RKO (cell line): ENCODE measurements at regions not wholly inside any gene's neighbourhood (a gene's known extent, or its start where the extent isn't known, plus 50 kb on each side); places are given as distances from the start of the nearest gene placed in this dataset.
"Not testable (repeated sequence)": the region's sequence is repeated elsewhere in the genome, so short reads cannot be mapped to it uniquely, and the experiment has no call there.

Experiments used
- DNase-seq: peaks from one replicate; pipeline ENCODE4 v3.0.0-alpha.2; 2016; ENCODE audit warnings: low spot score

DNA sequence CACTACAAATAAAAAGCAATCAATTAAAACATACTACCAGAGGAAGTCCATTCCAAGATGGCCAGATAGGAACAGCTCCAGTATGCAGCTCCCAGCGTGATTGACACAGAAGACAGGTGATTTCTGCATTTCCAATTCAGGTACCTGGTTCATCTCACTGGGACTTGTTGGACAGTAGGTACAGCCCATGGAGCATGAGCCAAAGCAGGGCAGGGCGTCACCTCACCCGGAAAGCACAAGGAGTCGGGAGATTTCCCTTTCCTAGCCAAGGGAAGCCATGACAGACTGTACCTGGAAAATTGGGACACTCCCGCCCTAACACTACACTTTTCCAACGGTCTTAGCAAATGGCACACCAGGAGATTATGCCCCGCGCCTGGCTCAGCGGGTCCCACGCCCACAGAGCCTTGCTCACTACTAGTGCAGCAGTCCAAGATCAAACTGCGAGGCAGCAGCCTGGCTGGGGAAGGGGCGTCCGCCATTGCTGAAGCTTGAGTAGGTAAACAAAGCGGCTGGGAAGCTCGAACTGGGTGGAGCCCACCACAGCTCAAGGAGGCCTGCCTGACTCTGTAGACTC, 106.0 kb downstream of the BUD13 start:
- DNase-seq, result not testable (repeated sequence)

DNA sequence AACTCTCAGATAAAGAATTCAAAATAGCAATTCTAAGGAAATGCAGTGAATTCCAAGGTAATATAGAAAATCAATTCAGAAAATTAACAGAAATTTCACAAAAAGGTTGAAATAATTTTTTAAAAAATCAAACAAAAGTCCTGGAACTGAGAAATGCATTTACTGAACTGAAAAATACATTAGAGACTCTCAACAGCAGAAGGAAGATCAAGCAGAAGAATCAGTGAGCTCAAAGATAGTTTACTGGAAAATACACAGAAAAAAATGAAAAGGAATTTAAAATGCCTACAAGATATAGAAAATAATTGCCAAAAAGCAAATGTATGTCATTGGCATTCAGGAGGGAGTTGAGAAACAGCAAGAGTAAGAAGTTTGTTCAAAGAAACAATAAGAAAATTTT, 107.3 kb downstream of the BUD13 start:
- DNase-seq, result no peak

DNA sequence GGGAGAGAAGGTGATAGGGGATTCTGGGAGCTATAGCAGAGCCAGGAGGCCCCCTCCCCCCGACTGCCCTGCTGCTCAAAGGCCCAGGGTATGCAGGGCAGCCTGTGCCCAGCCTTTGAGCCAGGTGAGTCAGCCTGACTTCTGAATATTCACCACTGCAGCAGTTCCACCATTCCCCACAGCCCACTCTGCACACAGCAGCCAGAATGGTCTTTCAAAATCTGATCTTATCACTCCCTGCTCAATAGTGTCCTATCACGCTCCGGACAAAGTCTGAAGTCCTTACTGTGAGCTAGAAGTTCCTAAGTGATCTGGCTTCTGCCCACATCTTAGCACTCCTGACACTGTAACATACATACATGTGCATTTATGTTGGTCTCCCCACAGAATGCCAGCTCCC, 111.7 kb downstream of the BUD13 start:
- DNase-seq, result no peak

DNA sequence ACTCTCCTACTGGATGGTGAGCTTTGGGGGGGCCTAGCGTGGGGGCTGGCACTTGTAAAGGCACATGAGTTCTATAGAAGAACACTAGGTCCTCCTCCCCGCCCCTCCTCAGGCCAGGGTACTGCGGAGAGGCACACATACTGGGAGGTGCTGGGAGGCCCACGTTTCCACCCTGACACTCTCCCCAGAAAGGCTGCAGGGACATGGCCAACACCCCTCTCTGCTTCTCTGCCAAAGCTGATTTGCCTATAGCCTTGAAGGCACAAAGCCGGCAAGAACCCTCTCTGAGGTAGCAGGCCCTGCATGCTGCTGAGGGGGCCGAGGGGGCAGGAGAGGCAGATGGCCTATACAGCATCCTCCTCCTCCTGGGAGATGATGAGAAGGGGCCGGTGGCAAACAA, 112.8 kb downstream of the BUD13 start:
- no peak for DNase-seq

DNA sequence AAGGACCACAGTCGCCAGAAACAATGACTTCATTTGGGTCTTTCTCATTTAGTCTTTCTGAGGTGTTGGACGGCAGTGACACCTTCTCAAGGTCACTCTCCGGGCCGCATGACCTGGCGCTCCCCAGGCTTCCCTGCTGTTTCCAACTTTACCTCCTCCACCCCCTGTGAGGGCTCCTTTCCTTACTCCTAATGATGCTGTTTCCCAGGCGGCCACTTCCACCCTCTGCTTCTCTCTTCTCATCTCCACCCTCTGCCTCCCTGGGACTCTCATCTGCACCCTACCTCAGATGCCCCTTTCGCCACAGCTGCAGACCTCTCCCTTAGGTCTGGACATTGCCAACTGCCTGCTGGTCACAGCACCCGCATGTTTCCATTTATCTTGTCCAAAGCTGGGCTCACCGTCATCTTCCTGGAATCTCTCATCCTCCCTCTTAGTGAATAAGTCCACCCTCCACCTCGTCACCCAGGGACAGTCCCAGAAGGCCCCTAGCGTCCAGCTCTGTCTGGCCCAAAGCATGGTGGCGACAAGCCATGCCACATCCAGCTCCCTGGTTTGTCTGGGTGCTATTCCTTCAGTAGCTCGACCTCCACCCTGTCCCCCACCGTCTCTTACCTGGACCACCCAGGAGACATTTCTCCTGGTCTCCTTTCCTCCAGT, 113.8 kb downstream of the BUD13 start:
- no peak for DNase-seq

DNA sequence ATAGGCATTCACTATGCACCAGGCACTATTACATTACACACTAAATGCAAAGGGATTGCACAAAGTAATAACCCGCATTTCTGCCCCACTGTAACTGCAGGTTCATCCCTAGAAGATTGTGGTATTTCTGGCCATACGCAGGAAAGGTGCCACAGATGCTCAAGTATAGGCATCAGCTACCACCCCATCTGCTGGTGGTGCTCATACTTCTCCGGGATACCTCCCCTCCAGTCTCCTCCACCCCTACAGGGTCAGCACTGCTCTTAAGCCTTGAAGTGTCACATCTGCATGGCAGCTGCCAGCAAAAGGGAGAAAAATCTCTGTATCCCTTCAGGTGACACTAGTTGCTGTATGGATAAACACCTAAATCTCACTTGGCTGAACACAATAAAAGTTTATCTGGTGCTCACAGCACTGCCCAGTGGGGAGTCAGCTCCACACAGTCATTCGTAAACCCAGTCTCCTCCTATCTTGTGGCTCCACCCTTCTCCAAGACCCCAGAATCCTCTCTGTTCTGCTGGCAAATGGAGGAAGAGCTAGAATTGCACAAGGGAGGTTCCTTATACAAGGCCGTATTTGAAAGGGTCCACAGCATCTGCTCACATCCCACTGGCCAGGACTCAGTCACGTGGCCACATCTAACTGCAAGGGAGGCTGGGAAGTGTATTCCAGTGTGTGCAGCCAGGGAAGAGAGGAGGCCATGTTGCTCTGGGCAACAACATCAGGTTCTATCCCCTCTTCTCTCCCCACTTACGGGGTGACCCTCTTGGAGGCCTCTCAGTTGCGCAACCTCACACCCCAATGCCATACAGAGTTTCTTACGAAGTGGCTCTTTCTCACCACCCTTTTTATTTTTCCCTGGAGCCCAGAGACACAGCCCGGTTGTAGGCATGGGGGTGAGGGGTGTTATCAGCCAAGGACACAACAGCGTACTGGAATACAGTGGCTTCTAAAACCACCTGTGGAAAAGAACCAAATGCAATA, 114.7 kb downstream of the BUD13 start:
- no peak for DNase-seq

DNA sequence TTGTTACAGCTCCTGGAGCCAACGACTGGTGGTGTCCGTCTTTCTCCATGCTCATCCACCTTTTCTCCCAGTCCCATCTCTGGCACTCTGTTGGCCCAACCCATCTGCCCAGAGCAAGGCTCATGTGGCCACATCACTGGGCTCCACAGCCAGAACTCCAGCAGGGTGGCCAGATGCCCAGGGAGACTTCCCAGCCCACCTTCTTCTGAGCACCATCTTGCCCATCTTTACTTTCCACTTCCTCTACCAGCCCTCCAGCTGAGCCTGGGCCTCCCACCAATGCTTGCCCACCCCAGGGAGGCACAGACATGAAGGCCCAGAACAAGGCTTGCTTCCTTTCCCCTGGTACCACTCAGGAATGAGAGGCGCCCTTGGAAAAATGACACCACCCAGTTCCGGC, 116.8 kb downstream of the BUD13 start:
- no peak for DNase-seq

DNA sequence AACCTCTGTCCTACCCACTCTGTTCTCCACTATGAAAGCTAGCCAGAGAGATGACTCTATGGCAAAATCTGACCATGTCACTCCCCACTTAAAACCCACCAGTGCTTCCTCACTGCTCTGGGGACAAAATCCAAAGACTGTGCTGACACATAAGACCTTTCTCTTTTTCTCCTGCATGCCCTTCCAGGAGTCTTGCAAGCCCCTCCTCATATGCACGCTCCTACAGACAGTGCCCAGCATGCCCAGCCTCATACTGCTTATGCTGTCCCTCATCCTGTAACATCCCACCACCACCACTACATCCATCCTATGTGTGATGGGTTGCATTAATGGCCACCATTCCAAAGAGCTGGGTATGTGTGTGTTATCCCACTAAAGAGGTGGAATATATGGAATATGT, 118.3 kb downstream of the BUD13 start:
- no peak for DNase-seq

DNA sequence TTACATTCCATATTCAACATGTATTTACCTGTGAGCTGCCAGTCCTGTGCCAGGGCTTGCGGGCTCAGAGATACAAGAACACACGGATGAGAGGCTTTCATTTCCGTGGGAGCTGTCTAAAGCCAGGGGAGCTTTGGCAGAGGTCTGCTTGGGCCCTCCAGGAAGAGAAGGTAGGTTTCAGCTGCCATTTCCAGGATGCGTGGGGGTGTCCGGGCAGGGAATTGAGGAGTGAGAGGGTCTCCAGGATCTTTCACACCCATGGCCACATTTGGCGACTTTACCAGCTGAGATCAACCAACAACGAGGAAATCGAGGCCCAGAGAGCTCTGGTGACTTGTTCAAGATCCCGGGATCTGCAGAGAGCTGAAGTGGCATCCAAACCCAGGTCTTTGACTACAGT, 119.6 kb downstream of the BUD13 start:
- DNase-seq, result no peak

DNA sequence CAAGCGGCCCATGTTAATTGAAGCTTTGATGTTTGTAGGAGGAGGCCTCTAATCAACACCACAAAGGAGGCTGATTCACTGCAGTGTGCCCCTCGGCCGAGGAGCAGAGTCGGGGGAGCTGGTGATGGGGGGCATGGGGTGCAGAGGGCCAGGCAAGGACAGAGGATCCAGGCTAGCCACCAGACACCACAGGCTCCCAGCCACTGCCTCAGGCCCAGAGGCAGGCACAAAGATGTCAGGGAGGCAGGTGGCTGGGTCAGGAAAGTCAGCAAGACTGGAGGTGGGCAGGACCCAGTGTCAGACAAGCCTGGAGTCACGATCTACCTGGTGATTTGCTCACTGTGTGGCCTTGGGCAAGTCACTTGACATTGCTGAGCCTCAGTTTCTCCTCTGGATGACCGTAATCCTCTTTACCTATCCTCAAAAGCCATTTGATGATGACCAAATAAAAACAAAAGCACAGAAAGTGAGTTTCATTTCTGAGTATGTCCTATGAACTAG, 121.0 kb downstream of the BUD13 start:
- DNase-seq, result no peak

DNA sequence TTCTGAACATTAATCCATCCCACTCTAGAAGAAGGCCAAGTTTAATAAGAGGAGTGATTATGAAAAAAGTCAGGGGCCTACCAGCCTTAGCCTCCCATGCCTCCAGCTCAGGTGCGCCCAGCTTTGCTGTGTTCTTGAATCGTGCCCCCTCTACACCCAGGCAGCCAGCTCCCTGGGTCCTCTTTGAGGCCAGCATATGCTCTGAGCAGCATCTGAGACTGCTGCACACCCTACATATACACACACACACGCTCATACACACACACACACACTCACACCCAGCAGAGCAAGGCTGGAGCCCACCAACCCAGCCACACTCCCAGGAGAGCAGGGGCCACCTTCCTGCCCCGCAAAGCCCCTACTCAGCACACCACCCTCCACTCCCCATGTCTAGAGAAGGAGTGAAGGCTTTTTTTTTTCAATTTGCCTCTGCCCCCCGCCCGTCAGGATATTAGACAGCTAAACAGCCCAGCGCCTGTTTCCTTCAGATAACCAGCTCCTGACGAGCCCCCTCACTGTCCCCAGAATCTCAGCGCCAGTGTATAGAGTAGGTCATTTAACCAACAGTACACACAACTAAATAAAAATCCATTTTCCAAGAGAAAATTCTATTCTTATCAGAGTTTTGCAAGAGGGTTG, 121.6 kb downstream of the BUD13 start:
- DNase-seq, result no peak

DNA sequence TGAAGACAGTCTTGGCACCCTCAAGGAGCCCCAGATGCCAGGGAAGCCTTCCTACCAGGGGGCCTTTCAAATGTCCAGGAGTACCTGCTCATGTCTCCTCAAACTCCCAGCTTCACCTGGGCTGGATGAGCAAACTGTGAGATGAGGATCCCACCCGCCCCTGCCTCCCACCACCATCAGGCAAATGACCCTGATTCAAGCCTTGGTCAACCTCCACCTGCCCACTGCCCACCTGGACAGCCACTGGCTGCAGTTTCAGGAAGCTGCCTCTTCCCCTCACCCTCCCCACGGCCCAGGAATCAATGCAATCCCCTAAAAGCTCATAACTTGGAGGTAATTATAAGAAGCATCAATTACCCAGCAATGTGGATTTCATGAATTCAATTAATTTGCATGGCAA, 122.7 kb downstream of the BUD13 start:
- DNase-seq, result no peak

DNA sequence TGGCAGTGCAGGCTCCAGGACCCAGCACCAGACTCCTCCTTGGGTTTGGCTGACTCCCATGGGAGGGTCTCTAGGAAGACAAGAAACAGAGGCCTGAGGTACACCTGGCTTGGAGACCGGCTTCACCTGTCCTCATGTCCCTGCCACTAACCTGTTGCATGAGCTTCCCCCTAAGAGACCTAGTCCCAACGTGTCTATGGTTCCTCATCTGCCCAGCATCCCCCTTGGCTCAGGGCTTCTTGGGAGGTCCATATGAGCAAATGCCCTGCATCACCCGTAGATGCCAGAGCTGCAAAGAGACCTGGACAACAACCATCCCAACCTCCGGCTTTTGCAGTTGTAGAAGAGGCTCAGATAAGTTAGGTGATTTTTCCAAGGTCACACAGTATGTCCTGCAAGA, 123.5 kb downstream of the BUD13 start:
- DNase-seq, result no peak

DNA sequence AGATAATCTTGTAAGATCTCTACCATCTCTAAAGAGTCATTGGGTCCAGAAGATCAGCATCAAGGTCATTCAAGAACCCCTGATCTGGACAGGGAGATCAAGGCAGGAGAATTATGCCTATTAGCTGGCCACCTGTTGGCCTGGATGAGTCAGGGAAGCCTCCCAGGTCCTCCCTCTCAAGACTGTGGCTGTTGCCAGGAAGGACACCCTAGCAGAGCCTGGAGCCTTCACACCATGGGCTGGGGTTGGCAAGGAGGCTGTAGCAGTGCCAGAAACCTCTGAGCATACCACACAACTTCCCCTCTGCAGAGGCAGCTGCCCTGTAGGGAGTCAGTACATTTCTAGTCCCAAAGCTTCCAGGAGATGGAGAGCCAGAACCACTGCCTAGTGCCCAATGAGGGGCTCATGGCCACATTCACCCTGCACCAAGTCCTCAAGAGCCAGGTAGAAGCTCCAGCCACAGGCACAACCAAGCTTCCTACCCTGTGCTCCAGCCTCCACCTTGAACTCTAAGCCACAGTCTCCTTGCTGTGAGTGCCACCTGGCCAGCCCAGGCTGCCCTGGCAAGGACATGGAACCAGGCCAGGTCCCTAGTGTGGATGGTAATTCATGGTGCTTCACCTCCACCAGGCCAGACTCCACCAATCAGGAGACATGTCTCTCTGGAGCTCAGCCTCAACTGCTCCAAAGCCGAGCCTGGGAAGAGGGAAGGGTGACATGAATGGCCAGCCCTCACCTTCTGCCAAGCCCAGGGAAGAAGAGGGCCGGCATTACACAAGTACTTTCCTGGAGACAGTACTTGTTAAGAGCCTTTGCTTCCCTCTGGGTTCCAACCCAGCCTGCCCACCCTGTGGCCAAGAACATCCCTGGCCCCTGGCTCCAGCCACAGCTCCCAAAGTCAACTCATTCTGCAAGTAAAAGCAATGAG, 124.3 kb downstream of the BUD13 start:
- DNase-seq, result no peak

DNA sequence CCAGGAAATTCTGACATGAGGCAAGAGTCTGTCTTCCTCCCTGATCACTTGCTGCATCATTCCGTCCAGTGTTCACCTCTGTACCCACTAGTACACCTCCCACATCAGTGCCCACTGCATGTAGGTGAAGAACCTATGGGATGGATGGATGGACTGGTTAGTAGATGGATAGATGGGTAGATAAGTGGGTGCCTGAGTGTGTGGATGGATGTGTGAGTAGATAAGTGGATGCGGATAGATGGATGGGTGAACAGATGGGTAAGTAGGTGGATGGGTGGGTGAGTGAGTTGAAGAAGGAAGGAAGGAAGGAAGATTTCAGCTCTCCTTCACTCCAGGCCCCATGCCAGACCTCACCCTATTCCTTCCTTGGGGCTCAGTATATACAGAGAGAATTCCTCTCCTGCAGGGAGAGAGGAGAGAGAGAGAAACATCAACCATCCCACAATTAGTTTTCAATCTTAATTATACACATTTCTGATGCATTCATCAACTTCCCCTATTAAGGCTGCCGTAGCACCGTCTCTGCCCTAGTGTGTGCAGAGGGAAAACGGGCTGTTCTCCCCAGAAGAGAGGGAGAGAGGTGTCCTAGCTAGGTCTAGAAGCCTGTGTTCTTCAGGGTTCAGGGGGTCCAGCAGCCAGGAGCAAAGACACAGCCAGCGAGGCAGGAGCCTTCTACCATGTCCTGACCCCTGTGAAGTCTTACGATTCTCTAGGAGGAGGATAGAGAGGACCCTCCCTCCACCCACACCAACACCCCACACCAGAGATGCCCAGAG, 125.3 kb downstream of the BUD13 start:
- no peak for DNase-seq

DNA sequence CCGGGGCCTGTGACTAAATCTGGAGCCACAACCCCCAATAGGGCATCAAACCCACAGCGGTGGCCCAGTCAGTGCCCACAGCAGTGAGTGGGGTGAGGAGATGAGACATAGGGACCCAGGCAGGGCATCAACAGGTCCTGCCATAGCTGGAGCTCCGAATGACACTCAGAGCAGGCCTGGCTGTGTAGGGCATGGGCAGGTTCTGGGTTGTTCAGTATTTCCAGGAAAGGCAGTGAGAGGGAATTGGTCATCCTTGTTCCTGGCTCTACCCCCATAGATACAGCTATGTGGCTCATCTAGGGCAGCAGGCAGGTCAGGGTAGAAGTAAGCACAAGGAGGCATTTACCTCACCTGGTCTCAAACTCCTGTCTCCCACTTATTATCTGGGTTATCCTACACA, 126.6 kb downstream of the BUD13 start:
- no peak for DNase-seq

DNA sequence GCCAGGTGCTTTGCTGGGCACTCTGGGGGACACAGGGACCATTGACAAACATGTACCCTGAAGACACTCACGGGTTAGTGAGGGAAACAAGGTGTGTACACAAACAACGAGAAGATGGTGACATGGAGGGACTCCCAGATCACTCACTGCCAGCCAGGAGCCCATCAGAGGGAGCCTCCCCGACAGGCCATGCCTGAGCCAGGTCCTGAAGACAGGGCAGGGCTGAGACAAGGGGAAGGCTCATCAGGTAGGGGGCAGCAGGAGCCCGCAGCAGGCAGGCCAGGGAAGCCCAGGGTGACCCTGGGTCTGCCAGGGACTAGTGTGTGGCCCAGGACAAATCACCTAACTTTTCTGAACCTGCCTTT, 127.9 kb downstream of the BUD13 start:
- DNase-seq, result no peak

DNA sequence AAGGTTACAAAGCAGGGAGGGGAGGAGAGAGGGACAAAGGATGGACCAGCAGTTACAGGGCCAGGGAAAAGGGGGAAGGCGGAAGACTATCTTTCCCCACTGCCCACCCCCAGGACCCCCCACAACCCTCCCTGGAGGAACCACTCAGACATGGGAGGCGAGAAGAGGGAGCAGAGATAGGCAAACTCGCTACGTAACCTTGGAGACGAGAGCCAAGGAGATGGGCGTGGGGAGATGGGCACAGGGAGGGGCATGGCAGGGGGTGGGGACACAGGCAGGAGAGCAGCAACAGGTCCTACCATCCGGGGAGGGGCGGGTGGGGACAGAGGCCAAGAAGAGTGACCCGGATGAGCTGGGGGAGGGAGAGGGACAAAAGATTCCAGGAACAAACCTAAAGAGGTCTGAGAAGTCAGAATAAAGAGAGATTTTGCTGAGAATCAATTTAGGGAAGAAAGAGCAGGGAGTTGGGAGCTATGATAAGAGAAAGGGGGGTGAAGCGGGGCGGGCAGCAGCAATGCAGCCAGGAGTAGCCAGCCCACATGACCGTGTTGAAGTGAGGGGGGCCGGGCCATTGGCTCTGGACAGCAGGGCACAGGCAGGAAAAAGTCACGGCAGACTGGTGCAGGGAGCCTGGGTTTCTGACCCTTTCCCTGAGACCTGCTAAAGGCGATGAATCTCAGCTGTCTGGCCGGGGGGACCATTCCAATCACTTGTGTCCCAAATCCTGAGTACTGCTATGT, 128.4 kb downstream of the BUD13 start:
- DNase-seq, result no peak

DNA sequence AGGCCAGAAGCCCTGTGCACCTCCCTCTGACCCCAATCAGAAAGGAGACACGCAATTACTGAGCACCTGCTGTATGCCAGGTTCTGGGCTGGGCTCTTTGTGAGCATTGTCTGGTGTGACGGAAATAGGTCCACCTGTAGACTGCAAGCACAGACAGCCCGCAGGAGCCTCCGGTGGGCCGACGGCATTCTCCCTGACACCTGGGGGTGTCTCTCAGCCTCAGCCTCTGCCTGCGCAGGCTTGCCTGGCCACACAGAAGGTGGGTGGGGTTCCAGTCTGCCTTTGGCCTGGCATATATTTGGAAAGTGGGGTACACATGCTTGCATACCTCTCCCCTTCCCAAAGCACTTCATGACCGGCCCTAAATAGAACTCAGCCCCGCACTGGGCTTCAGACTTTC, 129.3 kb downstream of the BUD13 start:
- DNase-seq, result no peak

DNA sequence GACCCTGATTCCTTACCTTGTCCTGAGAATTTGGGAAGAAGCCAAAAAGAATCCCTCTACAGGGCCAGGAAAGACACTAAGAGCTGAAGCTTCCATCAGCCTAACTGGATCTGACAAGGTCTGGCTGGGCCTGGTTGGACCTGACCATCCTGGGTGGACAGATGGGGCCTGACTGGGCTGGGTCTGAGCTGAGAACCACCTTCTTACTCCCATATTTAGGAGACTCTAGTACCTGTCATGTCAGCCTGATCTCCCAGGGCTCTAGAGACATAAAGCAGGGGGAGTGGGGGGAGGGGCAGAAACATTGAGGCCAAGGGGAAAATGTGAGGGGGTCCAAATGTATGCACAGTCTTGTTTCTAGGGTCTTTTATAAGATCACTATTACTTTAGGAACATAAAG, 129.9 kb downstream of the BUD13 start:
- DNase-seq, result no peak
